CD4-positive, alpha-beta T cell (primary cell): ENCODE measurements at regions not wholly inside any gene's neighbourhood (a gene's known extent, or its start where the extent isn't known, plus 50 kb on each side); places are given as distances from the start of the nearest gene placed in this dataset.

Source experiments
- ATAC-seq: fragments of 200-7000 bp; cut with Tn5 transposase; one replicate; pipeline ENCODE4 v1.10.0; 2022; ENCODE audit warnings: mild to moderate bottlenecking; ENCODE audit not compliant: poor library complexity
- CTCF ChIA-PET: fragments of 350-600 bp; sonication (Branson Sonifier 250); formaldehyde crosslinking; loops from one replicate; lab custom pipeline; 2021; ENCODE audit warnings: antibody characterized with exemption, inconsistent platforms; lab: Charles Lee
- POLR2A ChIA-PET: fragments of 350-600 bp; sonication (Branson Sonifier 250); formaldehyde crosslinking; loops from one replicate; lab custom pipeline; 2021; ENCODE audit warnings: antibody characterized with exemption, inconsistent platforms; lab: Charles Lee
- DNase-seq, 14 experiments: peaks; one replicate each; pipeline ENCODE4 v3.0.0-alpha.2; 2013 to 2020; ENCODE audit warnings: mixed read lengths in 2 of 14
- H3K27ac ChIP-seq, 2 donors: one replicate each; pipeline versions ENCODE4 v1.5.1 to v1.7.0; 2013; ENCODE audit warnings: low read length in 2 of 2, low read depth in 1 of 2, mild to moderate bottlenecking in 1 of 2
- H3K27me3 ChIP-seq, 2 experiments: 1 replicate in 1 of 2; 2 replicates in 1 of 2; pipeline versions ENCODE4 v1.6.1 to v1.7.0; 2013; ENCODE audit warnings: low read length in 2 of 2, control low read depth in 1 of 2, mild to moderate bottlenecking in 1 of 2, moderate library complexity in 1 of 2; ENCODE audit not compliant: insufficient read depth in 2 of 2, control insufficient read depth in 1 of 2
- H3K36me3 ChIP-seq: one replicate; pipeline ENCODE4 v1.6.1; 2013; ENCODE audit warnings: low read length, control low read depth; ENCODE audit not compliant: insufficient read depth
- H3K4me1 ChIP-seq: one replicate; pipeline ENCODE4 v1.6.1; 2013; ENCODE audit warnings: low read length, control low read depth; ENCODE audit not compliant: insufficient read depth
- H3K4me3 ChIP-seq: one replicate; pipeline ENCODE4 v1.5.1; 2013; ENCODE audit warnings: mild to moderate bottlenecking, low read length, moderate library complexity
- H3K9me3 ChIP-seq, 2 experiments: 1 replicate in 1 of 2; 2 replicates in 1 of 2; pipeline versions ENCODE4 v1.6.1 to v1.7.0; 2013; ENCODE audit warnings: low read length in 2 of 2, mild to moderate bottlenecking in 2 of 2, control low read depth in 1 of 2, moderate library complexity in 1 of 2; ENCODE audit not compliant: control insufficient read depth in 1 of 2, insufficient read depth in 1 of 2
- H3K27ac Mint-ChIP-seq: one replicate; pipeline ENCODE4 v1.8.0; 2020; ENCODE audit warnings: mixed read lengths
- H3K27me3 Mint-ChIP-seq: one replicate; pipeline ENCODE4 v1.8.0; 2021; ENCODE audit warnings: mixed read lengths
- H3K36me3 Mint-ChIP-seq: one replicate; pipeline ENCODE4 v1.8.0; 2021; ENCODE audit warnings: low read depth, mixed read lengths
- H3K4me1 Mint-ChIP-seq: one replicate; pipeline ENCODE4 v1.8.0; 2021; ENCODE audit warnings: low read depth, mixed read lengths
- H3K4me3 Mint-ChIP-seq: one replicate; pipeline ENCODE4 v1.8.0; 2020; ENCODE audit warnings: mild to moderate bottlenecking, mixed read lengths
- H3K9me3 Mint-ChIP-seq: one replicate; pipeline ENCODE4 v1.8.0; 2020; ENCODE audit warnings: mixed read lengths
- intact Hi-C, 2 experiments: fragments of 100-400 bp; cut with DNase I in 1 of 2; cut with micrococcal nuclease in 1 of 2; formaldehyde crosslinking; loops; one replicate each; pipeline versions ENCODE4 v1.15.1 to v1.9.0; 2023 to 2025; cut with DNase I, micrococcal nuclease
- TF ChIP-seq, protein P1 (sequence below): fragments of 200-600 bp; IDR thresholded peaks from one replicate; pipeline ENCODE4 v1.8.0; 2022; ENCODE audit warnings: antibody characterized with exemption, mild to moderate bottlenecking

GRCh38 chr6:112429226-112429625 lies 82.1 kb downstream of the RFPL4B start:
- intact Hi-C loops, result no loop called here
- peaks cover 6% of the 10 kb centered on the region for H3K9me3 Mint-ChIP-seq
- POLR2A ChIA-PET, result no interaction called here

GRCh38 chr6:112431803-112432202 lies 84.7 kb downstream of the RFPL4B start:
- Histone ChIP-seq H3K36me3 (no peaks in the 10 kb centered on the region), H3K27me3 (no peaks in the 10 kb centered on the region), H3K4me3 (no peak overlapping the region), H3K9me3 (no peaks in the 10 kb centered on the region), H3K27ac (no peak overlapping the region), H3K4me1 (no peaks in the 10 kb centered on the region)
- H3K27me3 Mint-ChIP-seq, result peaks cover 6% of the 10 kb centered on the region
- CTCF ChIA-PET, result no interaction called here
- no peaks in the 10 kb centered on the region for H3K36me3 Mint-ChIP-seq
- DNase-seq, result no peak
- POLR2A ChIA-PET, result no interaction called here
- H3K27ac Mint-ChIP-seq, result no peak overlapping the region
- no peak overlapping the region for H3K4me3 Mint-ChIP-seq
- ATAC-seq, result no peak
- peaks cover 2% of the 10 kb centered on the region for H3K9me3 Mint-ChIP-seq
- TF ChIP-seq, protein P1, sequence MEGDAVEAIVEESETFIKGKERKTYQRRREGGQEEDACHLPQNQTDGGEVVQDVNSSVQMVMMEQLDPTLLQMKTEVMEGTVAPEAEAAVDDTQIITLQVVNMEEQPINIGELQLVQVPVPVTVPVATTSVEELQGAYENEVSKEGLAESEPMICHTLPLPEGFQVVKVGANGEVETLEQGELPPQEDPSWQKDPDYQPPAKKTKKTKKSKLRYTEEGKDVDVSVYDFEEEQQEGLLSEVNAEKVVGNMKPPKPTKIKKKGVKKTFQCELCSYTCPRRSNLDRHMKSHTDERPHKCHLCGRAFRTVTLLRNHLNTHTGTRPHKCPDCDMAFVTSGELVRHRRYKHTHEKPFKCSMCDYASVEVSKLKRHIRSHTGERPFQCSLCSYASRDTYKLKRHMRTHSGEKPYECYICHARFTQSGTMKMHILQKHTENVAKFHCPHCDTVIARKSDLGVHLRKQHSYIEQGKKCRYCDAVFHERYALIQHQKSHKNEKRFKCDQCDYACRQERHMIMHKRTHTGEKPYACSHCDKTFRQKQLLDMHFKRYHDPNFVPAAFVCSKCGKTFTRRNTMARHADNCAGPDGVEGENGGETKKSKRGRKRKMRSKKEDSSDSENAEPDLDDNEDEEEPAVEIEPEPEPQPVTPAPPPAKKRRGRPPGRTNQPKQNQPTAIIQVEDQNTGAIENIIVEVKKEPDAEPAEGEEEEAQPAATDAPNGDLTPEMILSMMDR, result no peak
- intact Hi-C loops, result no loop called here
- H3K4me1 Mint-ChIP-seq, result no peaks in the 10 kb centered on the region

More at GRCh38 chr6:112429226-112429625, 82.1 kb downstream of the RFPL4B start:
- H3K36me3 Mint-ChIP-seq, result no peaks in the 10 kb centered on the region
- Histone ChIP-seq H3K9me3 (no peaks in the 10 kb centered on the region), H3K27me3 (no peaks in the 10 kb centered on the region), H3K4me3 (no peak overlapping the region), H3K27ac (no peak overlapping the region), H3K4me1 (no peaks in the 10 kb centered on the region), H3K36me3 (no peaks in the 10 kb centered on the region)
- H3K27ac Mint-ChIP-seq, result no peak overlapping the region
- CTCF ChIA-PET, result no interaction called here
- H3K4me1 Mint-ChIP-seq, result no peaks in the 10 kb centered on the region
- TF ChIP-seq, protein P1, result no peak
- H3K4me3 Mint-ChIP-seq, result no peak overlapping the region
- no peak for DNase-seq
- peaks cover 8% of the 10 kb centered on the region for H3K27me3 Mint-ChIP-seq
- ATAC-seq, result no peak

DNA sequence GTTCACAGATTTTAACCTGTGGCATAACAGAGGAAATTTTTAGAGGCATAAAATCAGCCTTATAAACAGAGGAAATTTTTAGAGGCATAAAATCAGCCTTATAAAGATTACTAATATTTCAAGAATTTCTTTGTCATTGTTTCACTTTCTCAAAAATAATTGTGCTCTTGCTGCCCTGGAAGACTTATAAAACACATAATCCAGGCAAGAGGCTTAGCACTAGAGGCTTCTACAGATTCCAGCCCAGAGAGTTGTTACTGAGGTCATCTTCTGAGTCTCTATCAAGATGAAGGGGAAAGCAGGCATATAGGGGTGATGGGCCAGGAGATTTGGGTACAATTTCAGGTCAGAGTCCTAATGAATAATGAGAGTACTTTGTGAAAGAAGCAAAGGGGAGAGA lies 85.7 kb downstream of the RFPL4B start:
- ChIA-PET POLR2A (no interaction called here), CTCF (no interaction called here)
- H3K4me1 ChIP-seq, result no peaks in the 10 kb centered on the region
- no peaks in the 10 kb centered on the region for H3K9me3 ChIP-seq
- ATAC-seq (no peak), DNase-seq (no peak)
- Mint-ChIP-seq H3K9me3 (peaks cover 2% of the 10 kb centered on the region), H3K4me1 (no peaks in the 10 kb centered on the region), H3K36me3 (no peaks in the 10 kb centered on the region), H3K27ac (no peak overlapping the region), H3K27me3 (peaks cover 6% of the 10 kb centered on the region), H3K4me3 (no peak overlapping the region)
- intact Hi-C loops, result no loop called here
- H3K4me3 ChIP-seq, result no peak overlapping the region
- no peak overlapping the region for H3K27ac ChIP-seq
- H3K36me3 ChIP-seq, result no peaks in the 10 kb centered on the region
- H3K27me3 ChIP-seq, result no peaks in the 10 kb centered on the region
- TF ChIP-seq, protein P1, result no peak
